Neural progenitor cell (in vitro differentiated cells): ENCODE measurements at regions not wholly inside any gene's neighbourhood (a gene's known extent, or its start where the extent isn't known, plus 50 kb on each side); places are given as distances from the start of the nearest gene placed in this dataset.

ENCODE experiments used
- DNase-seq: peaks from one replicate; pipeline ENCODE4 v3.0.0-alpha.2; 2016; ENCODE audit warnings: low spot score
- H2AFZ ChIP-seq: fragments of 200-600 bp; sonication (generic); replicated peaks from 2 replicates; pipeline ENCODE4 v1.6.1; 2016; ENCODE audit warnings: antibody characterized with exemption
- H3F3A ChIP-seq: fragments of 200-600 bp; sonication (generic); 2 replicates; pipeline ENCODE4 v1.6.1; 2016; ENCODE audit warnings: antibody characterized with exemption, low read depth
- H3K27ac ChIP-seq: fragments of 200-600 bp; sonication (generic); 2 replicates; pipeline ENCODE4 v1.5.1; 2016; ENCODE audit warnings: mild to moderate bottlenecking
- H3K27me3 ChIP-seq: fragments of 200-600 bp; sonication (generic); 2 replicates; pipeline ENCODE4 v1.6.1; 2016; ENCODE audit warnings: mild to moderate bottlenecking, moderate library complexity
- H3K36me3 ChIP-seq: fragments of 200-600 bp; sonication (generic); 2 replicates; pipeline ENCODE4 v1.5.1; 2016
- H3K4me1 ChIP-seq: fragments of 200-600 bp; sonication (generic); 2 replicates; pipeline ENCODE4 v1.6.1; 2016; ENCODE audit warnings: mixed run types
- H3K4me2 ChIP-seq: fragments of 200-600 bp; sonication (generic); 2 replicates; pipeline ENCODE4 v1.6.1; 2016
- H3K4me3 ChIP-seq: fragments of 200-600 bp; sonication (generic); 2 replicates; pipeline ENCODE4 v1.5.1; 2016
- H3K79me2 ChIP-seq: fragments of 200-600 bp; sonication (generic); 2 replicates; pipeline ENCODE4 v1.6.1; 2016; ENCODE audit warnings: low read depth
- H3K9ac ChIP-seq: fragments of 200-600 bp; sonication (generic); 2 replicates; pipeline ENCODE4 v1.6.1; 2016
- H3K9me3 ChIP-seq: fragments of 200-600 bp; sonication (generic); 2 replicates; pipeline ENCODE4 v1.5.1; 2016; ENCODE audit warnings: low read depth
- H4K20me1 ChIP-seq: fragments of 200-600 bp; sonication (generic); 2 replicates; pipeline ENCODE4 v1.6.1; 2016; ENCODE audit warnings: low read depth
- H3K27ac Mint-ChIP-seq: 3 replicates; pipeline ENCODE4 v1.8.0; 2021; ENCODE audit warnings: mixed read lengths
- H3K27me3 Mint-ChIP-seq: 2 replicates; pipeline ENCODE4 v1.8.0; 2022; ENCODE audit warnings: low read depth, mild to moderate bottlenecking, inconsistent platforms, moderate library complexity, mixed read lengths; ENCODE audit not compliant: insufficient read depth
- H3K36me3 Mint-ChIP-seq: 3 replicates; pipeline ENCODE4 v1.8.0; 2021; ENCODE audit warnings: mixed read lengths
- H3K4me1 Mint-ChIP-seq: 3 replicates; pipeline ENCODE4 v1.8.0; 2021; ENCODE audit warnings: mixed read lengths
- H3K4me3 Mint-ChIP-seq: 3 replicates; pipeline ENCODE4 v1.8.0; 2021; ENCODE audit warnings: mild to moderate bottlenecking, moderate library complexity, mixed read lengths
- H3K9me3 Mint-ChIP-seq: 3 replicates; pipeline ENCODE4 v1.8.0; 2020; ENCODE audit warnings: mixed read lengths
- EZH2 ChIP-seq: fragments of 200-600 bp; sonication (generic); IDR thresholded peaks from 2 replicates; pipeline ENCODE4 v1.6.1; 2017; ENCODE audit warnings: antibody characterized with exemption, mild to moderate bottlenecking, moderate library complexity
- EZH2phosphoT487 ChIP-seq: fragments of 200-600 bp; sonication (generic); IDR thresholded peaks from 2 replicates; pipeline ENCODE4 v1.6.1; 2017; ENCODE audit warnings: antibody characterized with exemption
- TF ChIP-seq, protein P1 (sequence below): fragments of 200-600 bp; sonication (generic); IDR thresholded peaks from 2 replicates; pipeline ENCODE4 v1.5.1; 2017; ENCODE audit warnings: antibody characterized with exemption, mild to moderate bottlenecking

DNA sequence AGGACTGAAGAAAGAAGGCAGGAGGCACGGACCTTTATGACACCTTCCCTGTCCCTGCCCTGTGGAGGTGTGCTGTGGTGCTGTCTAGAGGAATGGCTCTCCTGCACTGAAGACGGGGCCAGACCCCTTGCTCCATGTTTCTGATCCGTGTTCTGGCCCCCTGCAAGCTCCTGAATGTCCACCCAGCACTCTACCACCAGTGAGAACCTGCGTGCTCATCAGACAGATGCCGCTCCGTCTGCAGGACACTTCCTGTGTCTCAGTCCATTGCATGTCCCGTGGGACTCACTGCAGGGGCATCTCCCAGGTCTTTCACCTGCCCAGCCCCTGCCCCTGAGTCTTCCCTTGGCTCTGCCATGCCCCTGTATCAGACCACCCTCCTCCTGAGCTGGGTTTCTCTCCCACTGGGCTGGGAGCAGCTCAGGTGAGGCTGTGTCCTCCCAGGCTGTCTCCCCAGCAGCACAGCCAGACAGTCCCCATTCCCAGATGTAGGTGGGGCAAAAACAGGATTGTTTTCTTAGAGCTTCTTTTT is 278.3 kb upstream of the ZNF32 start:
- Mint-ChIP-seq H3K36me3 (no peaks in the 10 kb centered on the region), H3K27ac (no peak overlapping the region), H3K4me1 (no peaks in the 10 kb centered on the region), H3K27me3 (no peaks in the 10 kb centered on the region), H3K9me3 (peaks cover 3% of the 10 kb centered on the region), H3K4me3 (no peak overlapping the region)
- Histone ChIP-seq H3K4me3 (no peak overlapping the region), H3K9ac (no peak overlapping the region), H3K79me2 (no peaks in the 10 kb centered on the region), H3K9me3 (no peaks in the 10 kb centered on the region), H3K36me3 (no peaks in the 10 kb centered on the region), H3K27me3 (no peaks in the 10 kb centered on the region), H2AFZ (no peak overlapping the region), H3K4me1 (no peaks in the 10 kb centered on the region), H3F3A (no peaks in the 10 kb centered on the region), H3K27ac (no peak overlapping the region), H4K20me1 (no peaks in the 10 kb centered on the region), H3K4me2 (no peak overlapping the region)
- DNase-seq: no peak
- TF ChIP-seq, protein P1, sequence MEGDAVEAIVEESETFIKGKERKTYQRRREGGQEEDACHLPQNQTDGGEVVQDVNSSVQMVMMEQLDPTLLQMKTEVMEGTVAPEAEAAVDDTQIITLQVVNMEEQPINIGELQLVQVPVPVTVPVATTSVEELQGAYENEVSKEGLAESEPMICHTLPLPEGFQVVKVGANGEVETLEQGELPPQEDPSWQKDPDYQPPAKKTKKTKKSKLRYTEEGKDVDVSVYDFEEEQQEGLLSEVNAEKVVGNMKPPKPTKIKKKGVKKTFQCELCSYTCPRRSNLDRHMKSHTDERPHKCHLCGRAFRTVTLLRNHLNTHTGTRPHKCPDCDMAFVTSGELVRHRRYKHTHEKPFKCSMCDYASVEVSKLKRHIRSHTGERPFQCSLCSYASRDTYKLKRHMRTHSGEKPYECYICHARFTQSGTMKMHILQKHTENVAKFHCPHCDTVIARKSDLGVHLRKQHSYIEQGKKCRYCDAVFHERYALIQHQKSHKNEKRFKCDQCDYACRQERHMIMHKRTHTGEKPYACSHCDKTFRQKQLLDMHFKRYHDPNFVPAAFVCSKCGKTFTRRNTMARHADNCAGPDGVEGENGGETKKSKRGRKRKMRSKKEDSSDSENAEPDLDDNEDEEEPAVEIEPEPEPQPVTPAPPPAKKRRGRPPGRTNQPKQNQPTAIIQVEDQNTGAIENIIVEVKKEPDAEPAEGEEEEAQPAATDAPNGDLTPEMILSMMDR: no peak
- TF ChIP-seq EZH2phosphoT487 (no peak), EZH2 (no peak)

DNA sequence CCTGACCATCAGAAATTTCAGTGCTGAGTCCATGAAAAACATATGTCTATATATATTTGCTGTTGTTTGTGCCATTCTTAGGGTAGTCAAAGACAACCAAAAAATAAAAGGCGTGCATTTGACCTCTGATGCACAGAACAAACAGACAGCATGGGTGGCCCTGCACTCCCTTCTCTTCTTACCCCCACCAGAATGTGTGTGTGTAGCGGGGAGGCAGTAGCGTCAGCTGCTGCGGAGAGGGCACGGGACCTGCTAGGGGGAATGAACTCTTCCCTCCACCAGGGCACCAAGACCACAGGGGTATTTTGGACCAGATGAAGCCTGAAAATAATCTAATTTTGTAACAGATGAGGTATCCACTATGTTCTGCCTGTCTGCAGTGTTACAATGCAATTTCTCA is 277.7 kb upstream of the ZNF32 start:
- Histone ChIP-seq H3F3A (no peaks in the 10 kb centered on the region), H3K9ac (no peak overlapping the region), H4K20me1 (no peaks in the 10 kb centered on the region), H2AFZ (no peak overlapping the region), H3K9me3 (no peaks in the 10 kb centered on the region), H3K27ac (no peak overlapping the region), H3K79me2 (no peaks in the 10 kb centered on the region), H3K27me3 (no peaks in the 10 kb centered on the region), H3K4me3 (no peak overlapping the region), H3K36me3 (no peaks in the 10 kb centered on the region), H3K4me1 (no peaks in the 10 kb centered on the region), H3K4me2 (no peak overlapping the region)
- peaks cover 6% of the 10 kb centered on the region for H3K9me3 Mint-ChIP-seq
- H3K4me3 Mint-ChIP-seq: no peak overlapping the region
- no peak for DNase-seq
- no peak overlapping the region for H3K27ac Mint-ChIP-seq
- TF ChIP-seq EZH2 (no peak), EZH2phosphoT487 (no peak)
- TF ChIP-seq, protein P1: no peak
- H3K4me1 Mint-ChIP-seq: no peaks in the 10 kb centered on the region
- peaks cover 4% of the 10 kb centered on the region for H3K27me3 Mint-ChIP-seq
- no peaks in the 10 kb centered on the region for H3K36me3 Mint-ChIP-seq

DNA sequence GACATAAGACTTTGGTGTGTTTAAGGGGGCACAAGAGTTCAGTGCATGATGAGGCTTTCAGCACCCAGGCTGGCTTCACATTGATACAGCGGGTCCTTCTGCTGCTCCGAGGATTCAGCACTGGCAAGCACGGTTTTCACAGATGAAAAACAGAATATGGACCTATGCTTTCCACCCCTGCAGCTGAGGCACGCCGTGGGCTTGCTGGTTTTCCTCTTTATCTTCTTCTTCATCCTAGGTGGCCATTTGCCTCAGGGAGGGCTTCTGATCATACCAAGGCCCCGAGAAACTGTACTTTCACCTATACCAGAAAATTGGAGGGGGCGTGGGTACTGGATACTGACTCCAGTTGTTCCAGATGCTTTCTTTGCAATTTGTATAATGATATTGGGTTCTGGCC is 277.1 kb upstream of the ZNF32 start:
- H3K27me3 Mint-ChIP-seq: peaks cover 6% of the 10 kb centered on the region
- no peak for DNase-seq
- Histone ChIP-seq H3K9me3 (no peaks in the 10 kb centered on the region), H2AFZ (no peak overlapping the region), H3K4me2 (no peak overlapping the region), H3K27ac (no peak overlapping the region), H3K4me1 (no peaks in the 10 kb centered on the region), H3K79me2 (no peaks in the 10 kb centered on the region), H3K9ac (no peak overlapping the region), H3K36me3 (no peaks in the 10 kb centered on the region), H3K4me3 (no peak overlapping the region), H3F3A (no peaks in the 10 kb centered on the region), H4K20me1 (no peaks in the 10 kb centered on the region), H3K27me3 (no peaks in the 10 kb centered on the region)
- TF ChIP-seq EZH2 (no peak), EZH2phosphoT487 (no peak)
- TF ChIP-seq, protein P1: no peak
- no peak overlapping the region for H3K27ac Mint-ChIP-seq
- H3K9me3 Mint-ChIP-seq: peaks cover 6% of the 10 kb centered on the region
- no peaks in the 10 kb centered on the region for H3K36me3 Mint-ChIP-seq
- no peak overlapping the region for H3K4me3 Mint-ChIP-seq
- no peaks in the 10 kb centered on the region for H3K4me1 Mint-ChIP-seq
